RWPE1 (cell line): ENCODE measurements at regions not wholly inside any gene's neighbourhood (a gene's known extent, or its start where the extent isn't known, plus 50 kb on each side); places are given as distances from the start of the nearest gene placed in this dataset.

Source experiments
- CTCF ChIA-PET: fragments of 350-600 bp; sonication (Branson Sonifier 250); formaldehyde crosslinking; extraction: SDS; loops from one replicate; lab custom pipeline; 2021; lab: Yijun Ruan, JAX
- POLR2A ChIA-PET: fragments of 400-600 bp; formaldehyde crosslinking; extraction: SDS; loops from one replicate; lab custom pipeline; 2020; ENCODE audit warnings: antibody characterized with exemption; ENCODE audit not compliant: low non-redundant PET; lab: Yijun Ruan, JAX
- DNase-seq: peaks from one replicate; pipeline ENCODE4 v3.0.0; 2012; ENCODE audit warnings: low spot score
- H3K27ac ChIP-seq: fragments of 450-650 bp; 2 replicates; pipeline ENCODE4 v1.5.1; 2017
- CTCF ChIP-seq: fragments of 450-650 bp; conservative IDR thresholded peaks from 2 replicates; pipeline ENCODE4 v1.5.1; 2017; ENCODE audit warnings: low read depth, mild to moderate bottlenecking

GRCh38 chr2:241948901-241949735, 79.6 kb downstream of the RTP5 start:
- ChIA-PET CTCF (interaction anchor here (0.6 kb wide), 1 partner anchor 58 kb away, joined by 3 read pairs; no protein-coding TSS in a partner anchor), POLR2A (no interaction called here)
- H3K27ac ChIP-seq = no peak overlapping the region
- TF ChIP-seq CTCF = no peak
- DNase-seq = no peak

GRCh38 chr2:241949736-241950412, 80.3 kb downstream of the RTP5 start:
- ChIA-PET CTCF (interaction anchor here (0.6 kb wide), 1 partner anchor 58 kb away, joined by 3 read pairs; no protein-coding TSS in a partner anchor), POLR2A (no interaction called here)
- TF ChIP-seq CTCF = no peak
- DNase-seq = no peak
- no peak overlapping the region for H3K27ac ChIP-seq

- peak; percentile 91 for TF ChIP-seq CTCF
- CTCF ChIA-PET = interaction anchor here (0.5 to 1.6 kb wide), 15 partner anchors 8 to 869 kb away, joined by 3 to 7 read pairs (median 3); no protein-coding TSS in a partner anchor
- no peak overlapping the region for H3K27ac ChIP-seq
- peak; percentile 78 for DNase-seq
- POLR2A ChIA-PET = no interaction called here
Observed at GRCh38 chr2:241950413-241951315, 81.1 kb downstream of the RTP5 start.

- CTCF ChIA-PET = interaction anchor here (0.5 to 1.6 kb wide), 7 partner anchors 9 to 707 kb away, joined by 3 to 7 read pairs (median 3); no protein-coding TSS in a partner anchor
- TF ChIP-seq CTCF = no peak
- H3K27ac ChIP-seq = no peak overlapping the region
- POLR2A ChIA-PET = no interaction called here
- DNase-seq = no peak
Observed at GRCh38 chr2:241951316-241951700, 81.8 kb downstream of the RTP5 start.

GRCh38 chr2:241951920-241952319, 82.4 kb downstream of the RTP5 start:
- ChIA-PET POLR2A (no interaction called here), CTCF (interaction anchor here (0.6 to 1.6 kb wide), 3 partner anchors 77 to 708 kb away, joined by 4 to 7 read pairs (median 5); no protein-coding TSS in a partner anchor)
- H3K27ac ChIP-seq = no peak overlapping the region
- DNase-seq = no peak
- TF ChIP-seq CTCF = no peak
